ENCODE measurements at regions not wholly inside any gene's neighbourhood (a gene's known extent, or its start where the extent isn't known, plus 50 kb on each side); places are given as distances from the start of the nearest gene placed in this dataset.

DNA sequence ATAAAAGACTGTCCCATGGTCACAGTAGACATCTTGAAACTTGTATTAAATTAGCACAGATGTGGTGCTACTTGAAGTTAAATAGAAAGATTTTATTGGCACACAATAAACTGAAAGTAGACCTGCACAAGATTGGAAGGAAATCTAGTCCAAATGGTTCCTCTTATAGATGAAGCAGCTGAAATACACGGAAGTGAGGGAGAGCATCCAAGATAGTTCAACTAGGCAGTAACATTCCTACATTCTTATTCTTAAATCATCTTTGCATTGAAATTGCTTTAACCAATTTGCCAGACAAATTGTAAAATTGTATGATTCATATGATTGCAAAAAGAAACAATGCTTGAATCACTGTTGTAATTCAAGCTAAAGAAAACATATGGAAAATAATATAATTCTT lies 87.6 kb upstream of the VCX3B start:
- TF ChIP-seq ZNF274 (IDR thresholded peaks at IDR 0.05; ENCODE audit: low read depth, low read length) (no peak), SUZ12 (IDR thresholded peaks at IDR 0.05; ENCODE audit: extremely low read depth, insufficient read depth, insufficient read length) (no peak), YY1 (IDR thresholded peaks at IDR 0.05; ENCODE audit: insufficient read depth, insufficient read length) (no peak)

Measured in NT2/D1 (cell line).